Stimulated activated CD4-positive, alpha-beta T cell treated with anti-CD3 and anti-CD28 coated beads, Interleukin-1b, Interleukin-23, amount 100 ng/mL, for 24 hours (primary cell): ENCODE measurements at regions not wholly inside any gene's neighbourhood (a gene's known extent, or its start where the extent isn't known, plus 50 kb on each side); places are given as distances from the start of the nearest gene placed in this dataset.

Experiments
- DNase-seq, 4 experiments: peaks; one replicate each; pipeline ENCODE4 v3.0.0-alpha.2; 2020; ENCODE audit warnings: low read depth in 4 of 4, low spot score in 1 of 4

DNA sequence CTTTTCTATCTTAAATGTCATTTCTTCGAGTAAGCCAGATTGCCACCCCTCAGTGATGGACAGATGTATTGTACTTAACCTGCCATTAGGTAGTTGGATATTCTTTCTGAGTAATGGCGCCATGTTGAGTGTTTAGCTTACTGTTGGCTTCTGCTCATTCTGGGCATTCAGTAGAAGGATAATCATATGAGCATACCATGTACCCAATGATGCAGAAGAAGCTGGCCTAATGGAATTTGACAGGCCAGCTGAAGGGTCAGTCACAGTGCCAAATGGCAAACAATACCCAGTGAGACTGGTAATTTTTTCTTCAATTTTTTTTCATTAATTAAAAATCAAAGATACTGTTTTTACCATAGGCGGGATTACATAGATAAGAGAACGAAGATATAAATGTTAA, 1010.8 kb upstream of the EYS start:
- no peak for DNase-seq

DNA sequence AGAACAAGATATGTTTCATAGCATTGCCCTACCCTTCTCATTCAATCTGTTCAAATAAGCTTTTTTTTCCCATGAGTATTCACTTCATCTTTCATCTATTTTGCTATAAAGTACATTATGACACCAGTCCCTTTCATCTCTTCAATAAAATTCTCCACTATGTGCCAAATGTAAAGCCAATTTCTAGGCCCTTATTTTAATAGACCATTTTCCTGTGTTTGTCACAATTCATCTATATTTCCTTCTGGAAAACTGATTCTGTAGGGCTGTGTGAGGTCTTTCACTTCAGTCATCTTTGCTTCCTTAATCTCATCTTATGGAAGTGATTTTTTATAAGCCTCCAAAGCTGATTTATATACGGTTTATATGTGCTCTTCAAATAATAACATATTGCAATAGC, 992.4 kb upstream of the EYS start:
- no peak for DNase-seq

DNA sequence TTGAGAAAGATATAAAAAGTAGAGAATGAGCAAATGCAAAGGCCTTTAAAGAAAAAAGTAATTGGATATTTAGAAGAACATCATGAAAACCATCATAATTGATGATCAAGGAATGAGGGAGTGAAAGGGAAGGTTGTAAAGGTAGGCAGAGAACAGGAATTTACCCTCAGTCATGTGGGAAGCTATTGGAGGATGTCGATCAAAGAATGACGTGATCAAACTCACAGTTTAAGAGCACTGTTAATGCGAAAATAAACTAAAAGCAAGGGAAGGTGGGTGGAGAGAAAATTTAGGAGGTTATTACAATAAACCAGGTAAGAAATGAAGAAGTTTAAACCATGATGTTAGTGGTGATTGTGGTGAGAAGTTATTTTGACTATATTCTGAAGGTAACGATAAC, 982.6 kb upstream of the EYS start:
- DNase-seq, result no peak

DNA sequence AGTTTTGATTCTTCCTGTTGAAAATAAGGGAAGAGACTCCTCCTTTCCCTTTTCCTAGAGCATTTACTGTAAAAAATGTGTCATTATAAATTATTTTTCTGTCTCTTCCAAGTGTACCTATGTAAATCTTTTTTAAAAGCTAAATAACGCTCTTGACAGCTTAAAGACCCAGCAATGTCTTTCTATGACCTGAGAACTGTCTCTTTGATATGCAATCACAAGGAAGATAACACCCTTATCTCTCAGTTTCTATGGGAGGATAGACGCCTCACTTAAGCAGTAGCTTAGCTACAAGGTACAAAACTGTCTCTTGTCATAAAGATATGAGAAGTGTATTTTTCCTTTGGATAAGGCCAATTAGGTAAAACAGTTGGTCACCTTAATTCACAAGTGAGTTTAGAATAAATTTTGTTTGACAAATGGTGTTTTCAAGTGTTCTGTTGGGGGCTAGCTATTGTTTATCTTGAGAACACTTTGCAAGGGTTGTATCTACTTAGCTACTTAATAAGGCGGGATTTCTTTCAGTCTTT, 980.6 kb upstream of the EYS start:
- no peak for DNase-seq

DNA sequence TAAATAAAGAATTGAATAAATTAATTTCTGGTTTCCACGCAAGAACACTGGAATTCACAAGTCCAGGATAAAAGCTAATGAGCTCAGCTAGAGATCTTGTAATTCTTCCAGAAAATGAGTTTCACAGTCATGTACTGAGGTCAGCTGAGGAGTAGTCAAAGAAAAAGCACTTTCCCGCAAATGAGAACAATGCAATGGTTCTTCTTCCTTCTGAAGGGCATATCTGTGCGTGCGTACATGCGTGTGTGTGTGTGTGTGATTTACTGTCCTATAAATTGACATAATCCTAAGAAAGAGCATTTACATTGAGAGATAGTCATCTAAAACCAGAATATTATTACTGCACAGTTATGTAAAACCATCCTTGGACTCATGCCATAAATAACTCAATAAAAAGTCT, 968.9 kb upstream of the EYS start:
- no peak for DNase-seq

DNA sequence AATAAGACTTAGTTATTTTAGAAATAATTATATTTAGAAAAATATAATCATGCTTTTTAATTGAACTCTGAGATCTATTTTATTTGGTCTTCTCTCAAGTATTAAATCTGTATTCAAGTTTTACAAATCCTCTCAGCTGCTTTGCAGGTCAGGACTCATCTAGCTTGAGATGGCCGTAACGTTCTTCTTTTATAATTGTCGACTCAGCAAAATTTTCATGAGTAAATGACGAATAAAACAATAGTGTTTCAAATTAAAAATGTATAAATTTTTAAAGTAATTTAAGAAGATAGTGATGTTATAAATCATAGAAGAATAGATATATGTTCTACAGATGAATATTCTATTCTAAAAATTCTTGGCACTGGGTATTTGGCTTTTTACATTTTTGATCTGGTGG, 957.1 kb upstream of the EYS start:
- no peak for DNase-seq

DNA sequence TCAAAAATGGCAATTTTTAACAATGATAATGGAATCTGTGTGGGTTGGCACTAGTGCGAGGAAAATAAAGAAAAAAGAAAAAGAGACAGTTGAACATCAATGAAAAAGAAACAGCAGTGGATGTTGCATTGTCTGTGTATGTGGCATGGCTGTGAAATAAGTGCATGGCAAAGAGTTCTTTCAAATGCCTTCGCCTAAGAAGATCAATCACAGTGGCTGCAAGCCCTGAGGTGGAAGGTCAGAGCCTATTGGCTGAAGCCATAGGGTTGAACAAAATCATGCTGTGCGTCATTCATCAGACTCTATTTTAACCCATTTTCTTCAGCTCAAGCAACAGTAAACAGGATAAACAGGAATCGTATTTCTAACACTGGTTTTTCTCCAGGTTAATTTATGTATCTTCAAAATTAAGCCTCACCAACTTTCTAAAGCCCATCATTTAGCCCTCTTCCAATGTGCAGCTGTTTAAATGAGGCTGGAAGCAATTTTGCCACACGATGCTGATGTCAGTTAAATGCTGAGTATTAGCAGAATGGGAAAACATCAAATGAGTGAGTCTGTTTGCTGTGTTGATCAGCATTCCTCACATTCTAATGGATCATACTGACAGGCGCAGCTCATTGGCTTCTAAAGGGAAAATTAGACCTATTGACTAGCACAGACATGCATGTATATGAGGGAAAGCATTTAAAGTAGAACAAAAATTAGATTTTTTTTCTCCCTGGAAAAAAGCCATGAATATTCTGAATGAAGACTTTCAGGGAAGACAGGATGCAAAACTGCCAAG, 955.9 kb upstream of the EYS start:
- DNase-seq, result no peak

DNA sequence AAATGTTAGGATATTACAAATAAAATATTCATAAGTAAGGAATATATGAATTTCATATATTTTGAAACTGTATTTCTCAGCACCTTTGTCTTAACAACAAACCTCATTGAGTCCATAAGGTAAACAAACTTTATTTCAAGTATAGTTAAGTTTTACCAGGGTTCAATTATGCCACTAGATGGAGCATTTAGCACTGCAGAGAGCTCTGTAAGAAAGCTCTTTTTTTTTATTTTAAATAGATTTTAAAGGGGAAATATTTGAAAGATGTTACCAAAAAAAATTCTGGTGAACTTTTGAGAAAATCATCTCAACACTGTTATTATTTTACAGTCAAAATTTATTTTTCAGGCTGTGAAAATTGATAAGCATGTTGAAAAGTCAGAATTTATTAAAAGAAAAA, 955.2 kb upstream of the EYS start:
- no peak for DNase-seq

DNA sequence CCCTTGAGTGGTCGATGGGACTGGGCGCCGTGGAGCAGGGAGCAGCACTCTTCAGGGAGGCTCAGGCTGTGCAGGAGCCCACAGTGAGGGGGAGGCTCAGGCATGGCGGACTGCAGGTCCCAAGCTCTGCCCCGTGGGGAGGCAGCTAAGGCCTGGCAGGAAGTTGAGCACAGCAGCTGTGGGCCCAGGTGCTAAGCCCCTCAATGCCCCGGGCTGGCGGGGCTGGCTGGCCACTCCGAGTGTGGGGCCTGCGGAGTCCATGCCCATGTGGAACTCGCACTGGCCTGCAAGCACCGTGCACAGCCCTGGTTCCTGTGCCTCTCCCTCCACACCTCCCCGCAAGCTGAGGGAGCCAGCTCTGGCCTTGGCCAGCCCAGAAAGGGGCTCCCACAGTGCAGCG, 948.4 kb upstream of the EYS start:
- no peak for DNase-seq

DNA sequence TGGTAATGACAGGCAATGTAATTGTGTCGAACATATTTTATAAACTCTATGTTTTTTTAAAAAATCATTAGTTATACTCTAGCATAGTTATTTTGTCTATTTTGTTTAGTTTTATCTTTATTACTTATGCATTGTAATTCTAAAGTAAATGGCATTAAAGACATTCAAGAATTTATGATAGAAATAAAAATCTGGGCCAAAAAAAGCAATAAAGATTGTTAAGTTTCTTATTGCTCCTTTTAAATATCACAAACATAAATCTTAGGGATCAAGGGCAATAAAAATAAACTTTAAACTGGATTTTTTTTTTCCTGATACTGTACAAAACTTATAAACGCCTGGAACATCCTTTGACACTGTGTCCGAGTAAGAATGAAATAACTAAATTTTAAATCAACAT, 931.5 kb upstream of the EYS start:
- DNase-seq, result no peak

DNA sequence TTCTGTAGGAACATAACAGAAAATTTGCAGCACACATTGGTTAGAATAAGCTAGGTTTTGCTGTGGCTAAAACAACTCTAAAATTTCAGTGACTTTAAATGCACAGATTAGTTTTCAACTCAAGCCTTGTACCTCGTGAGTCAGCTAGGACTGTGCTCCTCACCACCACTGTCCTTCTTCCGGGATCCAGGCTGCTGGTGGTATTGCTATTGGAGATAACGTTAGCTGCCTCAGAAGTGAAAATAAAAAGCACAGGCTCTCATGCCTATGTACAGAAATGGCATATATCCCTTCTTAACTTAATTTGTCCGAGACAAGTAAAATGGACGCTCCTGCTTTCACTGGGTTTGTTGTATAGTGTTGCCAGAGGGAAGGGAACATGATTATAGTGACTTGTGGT, 931.1 kb upstream of the EYS start:
- DNase-seq, result no peak

DNA sequence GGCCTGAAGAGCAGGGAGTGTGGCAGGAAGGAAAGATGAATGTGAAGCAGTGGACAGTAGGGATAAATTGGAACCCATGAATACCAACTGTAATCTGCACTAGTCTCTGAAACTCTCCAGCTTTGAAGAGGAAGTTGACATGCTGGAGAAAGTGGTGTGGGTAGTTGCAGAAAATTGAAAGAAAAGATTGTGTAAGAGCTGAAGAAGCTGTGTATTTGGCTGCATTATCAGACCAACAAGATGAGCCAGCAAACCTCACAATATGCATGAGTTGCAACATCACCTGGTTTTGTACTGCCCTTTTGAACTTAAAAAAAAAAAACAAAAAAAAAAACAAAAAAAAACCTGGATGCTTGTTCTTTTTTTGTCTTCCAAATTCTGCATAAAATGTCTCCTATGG, 921.9 kb upstream of the EYS start:
- no peak for DNase-seq

DNA sequence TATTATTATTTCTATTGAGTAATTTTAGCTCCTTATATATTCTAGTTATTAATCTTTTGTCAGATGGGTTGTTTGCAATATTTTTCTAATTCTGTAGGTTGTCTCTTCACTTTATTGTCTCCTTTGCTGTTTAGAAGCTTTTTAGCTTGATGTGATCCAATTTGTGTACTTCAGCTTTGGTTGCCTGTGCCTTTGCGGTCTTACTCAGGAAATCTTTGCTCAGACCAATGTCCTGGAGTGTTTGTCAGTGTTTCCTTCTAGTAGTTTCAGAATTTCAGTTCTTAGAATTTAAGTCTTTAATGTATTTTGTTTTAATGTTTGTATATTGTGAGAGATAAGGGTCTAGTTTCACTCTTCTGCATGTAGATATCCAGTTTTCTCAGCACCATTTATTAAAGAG, 916.0 kb upstream of the EYS start:
- no peak for DNase-seq

DNA sequence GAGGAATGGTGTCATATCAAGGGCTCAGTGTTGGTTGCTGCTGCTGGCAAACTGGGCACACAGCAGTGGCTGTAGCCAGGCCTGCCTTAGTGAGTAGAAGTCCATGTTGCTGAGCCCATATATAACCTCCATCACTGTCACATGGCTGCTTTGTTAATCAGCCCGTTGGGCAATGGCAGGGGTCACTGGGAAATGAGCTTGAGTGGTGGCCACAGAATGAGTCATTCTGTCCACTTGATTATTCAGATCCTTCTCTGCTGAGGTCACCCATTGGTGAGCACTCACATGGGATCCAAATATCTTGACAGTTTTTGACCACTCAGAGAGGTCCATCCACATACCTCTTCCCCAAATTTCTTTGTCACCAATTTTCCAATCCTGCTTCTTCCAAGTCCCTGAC, 898.9 kb upstream of the EYS start:
- no peak for DNase-seq

DNA sequence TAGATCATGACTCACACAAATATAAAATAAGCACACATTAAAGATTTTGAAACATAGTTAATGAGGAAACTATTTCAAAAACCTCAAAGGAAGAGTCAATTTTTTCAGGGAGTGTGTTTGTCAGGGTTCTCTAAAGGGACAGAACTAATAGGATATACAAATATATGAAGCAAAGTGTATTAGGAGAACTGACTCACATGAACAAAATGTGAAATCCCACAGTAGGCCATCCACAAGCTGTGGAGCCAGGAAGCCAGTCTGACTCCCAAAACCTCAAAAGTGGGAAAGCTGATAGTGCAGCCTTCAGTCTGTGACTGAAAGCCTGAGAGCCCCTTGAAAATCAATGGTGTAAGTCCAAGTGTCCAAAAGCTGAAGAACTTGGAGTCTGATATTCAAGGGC, 898.0 kb upstream of the EYS start:
- DNase-seq, result no peak

DNA sequence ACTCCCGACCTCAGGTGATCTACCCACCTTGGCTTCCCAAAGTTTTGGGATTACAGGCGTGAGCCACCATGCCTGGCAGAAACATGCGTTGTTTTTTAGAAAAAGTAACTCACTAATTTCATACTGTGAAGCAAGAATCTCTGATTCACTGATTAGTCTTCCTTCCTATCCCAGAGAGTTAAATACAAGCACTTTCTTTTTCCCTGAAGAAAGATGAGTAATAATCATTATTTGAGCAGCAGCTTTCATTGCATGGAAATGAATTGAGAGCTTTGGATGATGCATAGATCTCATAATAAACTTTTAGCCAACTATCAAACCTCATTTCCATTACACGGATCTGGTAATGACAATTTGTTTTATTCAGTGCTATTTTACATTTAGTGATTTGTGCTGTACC, 892.5 kb upstream of the EYS start:
- DNase-seq, result no peak

DNA sequence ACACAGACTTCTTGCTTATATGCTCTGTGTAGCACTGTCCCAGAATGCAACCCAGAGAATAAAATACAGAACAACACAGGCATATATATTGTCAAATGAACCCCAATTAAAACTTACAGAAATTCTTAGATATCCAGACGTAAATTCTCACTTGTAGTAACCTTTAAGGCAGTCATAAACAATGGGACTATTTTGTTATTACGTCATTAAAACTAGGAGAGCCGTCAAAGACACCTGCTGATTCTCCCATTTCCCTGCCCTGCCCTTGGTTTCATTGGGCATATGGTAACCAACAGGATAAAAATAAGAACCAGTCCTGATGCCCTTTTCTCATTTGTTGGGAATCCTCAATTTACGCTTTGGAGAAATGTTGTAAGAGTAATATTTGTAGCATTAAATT, 871.3 kb upstream of the EYS start:
- DNase-seq, result no peak

DNA sequence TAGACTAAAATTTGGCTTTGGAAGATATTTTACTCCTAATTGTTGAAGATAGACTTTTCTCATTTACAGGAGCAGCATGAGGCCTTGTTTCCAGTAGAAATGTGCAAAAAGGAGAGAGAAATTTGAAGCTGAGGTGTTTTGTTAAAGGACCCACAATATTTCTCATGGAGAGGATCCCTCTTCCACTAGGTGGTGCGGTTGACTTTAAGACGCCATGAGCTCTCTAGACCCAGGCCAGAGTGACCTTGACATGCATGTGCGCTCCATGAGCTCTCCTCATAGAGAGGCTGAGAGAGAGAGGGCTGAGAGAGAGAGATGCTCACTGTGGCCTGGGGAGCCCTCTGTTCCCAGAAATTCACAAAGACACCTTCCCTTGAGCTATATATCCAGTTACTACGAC, 861.2 kb upstream of the EYS start:
- no peak for DNase-seq

DNA sequence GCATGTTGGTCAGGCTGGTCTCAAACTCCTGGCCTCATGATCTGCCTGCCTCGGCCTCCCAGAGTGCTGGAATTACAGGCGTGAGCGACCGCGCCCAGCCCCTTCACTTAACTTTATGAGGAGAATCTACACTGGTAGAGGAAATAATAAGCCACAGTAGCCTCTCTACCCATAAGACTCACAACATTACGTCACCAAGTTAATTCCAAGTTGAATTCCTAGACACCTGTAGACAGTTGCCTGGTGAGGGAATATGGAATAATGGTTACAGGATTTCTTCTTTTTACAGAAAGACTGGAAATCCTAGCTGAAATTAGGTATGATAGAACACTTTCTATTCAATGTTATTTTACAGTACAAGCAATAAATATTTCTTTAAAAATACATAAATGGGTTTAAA, 854.5 kb upstream of the EYS start:
- no peak for DNase-seq

DNA sequence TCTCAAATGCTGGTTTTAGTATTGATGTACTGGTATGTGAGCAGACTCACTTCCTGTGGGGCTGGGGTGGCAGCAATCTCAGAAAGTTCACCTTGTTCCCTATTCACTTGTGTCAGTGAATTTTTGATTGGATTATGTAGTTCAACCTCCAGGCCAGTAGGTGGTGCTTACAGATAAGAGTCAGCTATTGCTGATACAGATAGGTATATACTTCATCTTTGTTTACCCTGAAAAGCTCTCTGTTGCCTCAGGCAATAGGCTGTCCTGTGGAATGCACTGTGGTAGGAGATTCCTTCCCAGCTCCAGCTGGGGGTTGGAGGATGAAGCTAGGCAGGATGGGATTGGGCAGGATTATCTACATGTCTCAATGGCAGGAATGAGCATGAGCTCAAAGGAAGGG, 851.2 kb upstream of the EYS start:
- DNase-seq, result no peak

DNA sequence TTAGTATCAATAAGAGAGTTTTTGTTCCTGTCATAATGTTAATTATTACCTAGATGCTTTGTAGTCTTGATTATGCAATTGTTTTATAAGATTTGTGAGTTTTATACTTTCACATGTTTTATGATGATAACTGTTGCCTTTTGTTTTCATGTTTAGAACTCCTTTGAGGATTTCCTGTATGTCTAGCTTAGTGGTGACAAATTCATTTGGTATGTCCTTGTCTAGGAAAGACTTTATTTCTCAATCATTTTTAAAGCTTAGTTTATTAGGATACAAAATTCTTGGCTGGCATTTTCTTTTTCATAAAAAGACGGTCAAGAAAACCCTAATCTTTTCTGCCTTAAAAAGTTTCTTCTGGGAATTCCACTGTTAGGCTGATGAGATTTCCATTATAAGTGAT, 849.9 kb upstream of the EYS start:
- DNase-seq, result no peak

DNA sequence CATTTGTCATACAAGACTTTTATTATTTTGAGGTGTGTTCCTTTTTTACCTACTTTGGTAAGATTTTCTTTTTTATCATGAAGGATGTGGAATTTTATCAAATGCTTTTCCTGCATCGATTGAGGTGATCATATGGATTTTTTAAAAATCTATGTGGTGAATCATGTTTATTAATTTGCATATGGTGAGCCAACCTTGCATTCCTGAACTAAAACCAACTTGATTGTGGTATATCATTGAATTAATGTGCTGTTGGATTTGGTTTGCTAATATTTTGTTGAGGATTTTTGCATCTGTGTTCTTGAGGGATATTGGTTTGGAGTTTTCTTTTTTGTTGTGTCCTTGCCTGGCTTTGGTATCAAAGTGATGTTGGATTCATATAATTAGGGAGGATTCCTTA, 848.1 kb upstream of the EYS start:
- DNase-seq, result no peak

DNA sequence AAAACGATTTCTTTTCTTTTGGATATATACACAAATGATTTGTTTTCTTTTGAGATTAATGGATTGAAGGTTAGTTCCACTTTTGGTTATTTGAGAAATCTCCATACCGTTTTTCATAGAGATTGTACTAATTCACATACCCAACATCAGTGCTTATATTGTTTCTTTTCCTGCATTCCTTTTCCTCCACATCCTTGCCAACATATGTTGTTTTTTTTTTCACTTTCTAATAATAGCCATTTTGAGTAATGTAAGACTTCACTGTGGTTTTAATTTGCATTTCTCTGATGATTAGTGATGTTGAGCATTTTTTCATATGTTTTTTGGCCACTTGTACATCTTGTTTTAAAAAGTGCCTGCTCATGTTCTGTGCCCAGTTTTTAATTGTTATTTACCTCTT, 846.4 kb upstream of the EYS start:
- no peak for DNase-seq
